GM23338 (cell line): ENCODE measurements at regions not wholly inside any gene's neighbourhood (a gene's known extent, or its start where the extent isn't known, plus 50 kb on each side); places are given as distances from the start of the nearest gene placed in this dataset.

Source experiments
- ATAC-seq: fragments of 200-7000 bp; cut with Tn5 transposase; 3 replicates; pipeline ENCODE4 v1.9.1; 2020
- DNase-seq: peaks from one replicate; pipeline ENCODE4 v3.0.0-alpha.2; 2015; ENCODE audit warnings: low spot score
- H2AFZ ChIP-seq: fragments of 200-600 bp; sonication (generic); 2 replicates; pipeline ENCODE4 v1.8.0; 2016; ENCODE audit warnings: antibody characterized with exemption, mild to moderate bottlenecking, moderate library complexity
- H3F3A ChIP-seq: fragments of 200-600 bp; sonication (generic); replicated peaks from 2 replicates; pipeline ENCODE4 v1.8.0; 2017; ENCODE audit warnings: antibody characterized with exemption, mixed run types, low read depth
- H3K27ac ChIP-seq: fragments of 200-600 bp; sonication (generic); 2 replicates; pipeline ENCODE4 v1.6.1; 2016; ENCODE audit warnings: low read depth
- H3K27me3 ChIP-seq: fragments of 200-600 bp; sonication (generic); 2 replicates; pipeline ENCODE4 v1.8.0; 2016; ENCODE audit warnings: mild to moderate bottlenecking, mixed run types, moderate library complexity; ENCODE audit not compliant: insufficient read depth
- H3K36me3 ChIP-seq: fragments of 200-600 bp; sonication (generic); 2 replicates; pipeline ENCODE4 v1.8.0; 2016; ENCODE audit warnings: mild to moderate bottlenecking; ENCODE audit not compliant: insufficient read depth
- H3K4me1 ChIP-seq: fragments of 200-600 bp; sonication (generic); 2 replicates; pipeline ENCODE4 v1.8.0; 2016; ENCODE audit warnings: mild to moderate bottlenecking, moderate library complexity; ENCODE audit not compliant: insufficient read depth
- H3K4me2 ChIP-seq: fragments of 200-600 bp; sonication (generic); 2 replicates; pipeline ENCODE4 v1.7.1; 2017; ENCODE audit warnings: mixed run types
- H3K4me3 ChIP-seq: fragments of 200-600 bp; sonication (generic); 2 replicates; pipeline ENCODE4 v1.6.1; 2016; ENCODE audit warnings: mixed run types
- H3K79me2 ChIP-seq: fragments of 200-600 bp; sonication (generic); replicated peaks from 2 replicates; pipeline ENCODE4 v1.8.0; 2017; ENCODE audit warnings: mild to moderate bottlenecking; ENCODE audit not compliant: insufficient read depth
- H3K9me2 ChIP-seq: fragments of 200-600 bp; sonication (generic); 2 replicates; pipeline ENCODE4 v1.8.0; 2017; ENCODE audit not compliant: insufficient read depth
- H4K20me1 ChIP-seq: fragments of 200-600 bp; sonication (generic); replicated peaks from 2 replicates; pipeline ENCODE4 v1.8.0; 2017; ENCODE audit warnings: mild to moderate bottlenecking; ENCODE audit not compliant: insufficient read depth
- H3K27ac Mint-ChIP-seq: 2 replicates; pipeline ENCODE4 v1.8.0; 2020; ENCODE audit warnings: inconsistent platforms, mild to moderate bottlenecking, moderate library complexity, mixed read lengths
- H3K27me3 Mint-ChIP-seq: 3 replicates; pipeline ENCODE4 v1.8.0; 2022; ENCODE audit warnings: low read depth, mild to moderate bottlenecking, moderate library complexity, mixed read lengths, inconsistent platforms; ENCODE audit not compliant: insufficient read depth, poor library complexity
- H3K36me3 Mint-ChIP-seq: 3 replicates; pipeline ENCODE4 v1.8.0; 2021; ENCODE audit warnings: low read depth, mild to moderate bottlenecking, inconsistent platforms, moderate library complexity, mixed read lengths
- H3K4me1 Mint-ChIP-seq: 3 replicates; pipeline ENCODE4 v1.8.0; 2020; ENCODE audit warnings: mild to moderate bottlenecking, inconsistent platforms, mixed read lengths
- H3K4me3 Mint-ChIP-seq: 3 replicates; pipeline ENCODE4 v1.8.0; 2021; ENCODE audit warnings: moderate library complexity, mild to moderate bottlenecking, inconsistent platforms, mixed read lengths
- H3K9me3 Mint-ChIP-seq: 3 replicates; pipeline ENCODE4 v1.8.0; 2020; ENCODE audit warnings: moderate library complexity, mild to moderate bottlenecking, inconsistent platforms, mixed read lengths
- CREB1 ChIP-seq: fragments of 250-450 bp; sonication (Bioruptor Pico); IDR thresholded peaks from 2 replicates; pipeline ENCODE4 v1.5.0; 2020; ENCODE audit warnings: low read depth, mild to moderate bottlenecking, moderate library complexity
- CTCF ChIP-seq, 2 experiments: fragments of 200-600 bp in 1 of 2; sonication (generic) in 1 of 2; conservative IDR thresholded peaks; 2 replicates each; pipeline versions ENCODE4 v1.5.1 to v1.6.1; 2016 to 2017; ENCODE audit warnings: antibody characterized with exemption in 2 of 2, low read depth in 2 of 2, mild to moderate bottlenecking in 2 of 2, moderate library complexity in 1 of 2
- TF ChIP-seq, protein P1 (sequence below): fragments of 250-450 bp; sonication (Bioruptor Pico); IDR thresholded peaks from 2 replicates; pipeline ENCODE4 v1.5.0; 2020; ENCODE audit warnings: mild to moderate bottlenecking, moderate library complexity

DNA sequence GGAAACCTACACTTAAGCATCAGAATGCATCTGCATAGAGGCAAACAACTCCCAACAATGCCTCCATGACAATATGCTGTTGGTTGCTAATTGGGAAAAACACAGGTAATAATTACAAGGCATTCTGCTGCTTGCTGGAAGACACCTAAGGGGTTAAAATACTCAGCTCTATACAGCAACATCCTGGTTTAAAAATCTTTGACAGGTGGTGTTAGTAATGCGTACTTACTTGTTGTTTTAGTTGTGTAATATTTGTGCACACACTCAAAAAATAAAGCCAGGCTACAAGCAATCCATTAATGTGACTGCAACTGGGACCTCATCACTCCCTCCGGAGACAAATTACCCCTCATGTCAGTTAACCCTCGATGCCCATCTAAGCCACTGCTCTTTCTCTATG, 126.3 kb upstream of the ELL2 start:
- Histone ChIP-seq H3K27ac (no peak overlapping the region), H2AFZ (peak overlapping the region; percentile 9; the same call in 1 of the 2 replicates), H3K4me3 (no peak overlapping the region), H3K79me2 (no peaks in the 10 kb centered on the region), H4K20me1 (no peaks in the 10 kb centered on the region), H3F3A (no peaks in the 10 kb centered on the region), H3K4me2 (peak overlapping the region; percentile 42; the same call in 1 of the 2 replicates), H3K4me1 (peaks cover 32% of the 10 kb centered on the region), H3K36me3 (no peaks in the 10 kb centered on the region), H3K27me3 (no peaks in the 10 kb centered on the region), H3K9me2 (no peaks in the 10 kb centered on the region)
- H3K9me3 Mint-ChIP-seq: no peaks in the 10 kb centered on the region
- ATAC-seq (no peak), DNase-seq (no peak)
- H3K27me3 Mint-ChIP-seq: peaks cover 5% of the 10 kb centered on the region
- H3K4me1 Mint-ChIP-seq: peaks cover 48% of the 10 kb centered on the region
- TF ChIP-seq CTCF (conservative IDR thresholded peaks at IDR 0.05; ENCODE audit: low read depth in 2 of 2): no peak
- no peak for TF ChIP-seq CREB1 (CRISPR knock-in tag)
- TF ChIP-seq, protein P1, sequence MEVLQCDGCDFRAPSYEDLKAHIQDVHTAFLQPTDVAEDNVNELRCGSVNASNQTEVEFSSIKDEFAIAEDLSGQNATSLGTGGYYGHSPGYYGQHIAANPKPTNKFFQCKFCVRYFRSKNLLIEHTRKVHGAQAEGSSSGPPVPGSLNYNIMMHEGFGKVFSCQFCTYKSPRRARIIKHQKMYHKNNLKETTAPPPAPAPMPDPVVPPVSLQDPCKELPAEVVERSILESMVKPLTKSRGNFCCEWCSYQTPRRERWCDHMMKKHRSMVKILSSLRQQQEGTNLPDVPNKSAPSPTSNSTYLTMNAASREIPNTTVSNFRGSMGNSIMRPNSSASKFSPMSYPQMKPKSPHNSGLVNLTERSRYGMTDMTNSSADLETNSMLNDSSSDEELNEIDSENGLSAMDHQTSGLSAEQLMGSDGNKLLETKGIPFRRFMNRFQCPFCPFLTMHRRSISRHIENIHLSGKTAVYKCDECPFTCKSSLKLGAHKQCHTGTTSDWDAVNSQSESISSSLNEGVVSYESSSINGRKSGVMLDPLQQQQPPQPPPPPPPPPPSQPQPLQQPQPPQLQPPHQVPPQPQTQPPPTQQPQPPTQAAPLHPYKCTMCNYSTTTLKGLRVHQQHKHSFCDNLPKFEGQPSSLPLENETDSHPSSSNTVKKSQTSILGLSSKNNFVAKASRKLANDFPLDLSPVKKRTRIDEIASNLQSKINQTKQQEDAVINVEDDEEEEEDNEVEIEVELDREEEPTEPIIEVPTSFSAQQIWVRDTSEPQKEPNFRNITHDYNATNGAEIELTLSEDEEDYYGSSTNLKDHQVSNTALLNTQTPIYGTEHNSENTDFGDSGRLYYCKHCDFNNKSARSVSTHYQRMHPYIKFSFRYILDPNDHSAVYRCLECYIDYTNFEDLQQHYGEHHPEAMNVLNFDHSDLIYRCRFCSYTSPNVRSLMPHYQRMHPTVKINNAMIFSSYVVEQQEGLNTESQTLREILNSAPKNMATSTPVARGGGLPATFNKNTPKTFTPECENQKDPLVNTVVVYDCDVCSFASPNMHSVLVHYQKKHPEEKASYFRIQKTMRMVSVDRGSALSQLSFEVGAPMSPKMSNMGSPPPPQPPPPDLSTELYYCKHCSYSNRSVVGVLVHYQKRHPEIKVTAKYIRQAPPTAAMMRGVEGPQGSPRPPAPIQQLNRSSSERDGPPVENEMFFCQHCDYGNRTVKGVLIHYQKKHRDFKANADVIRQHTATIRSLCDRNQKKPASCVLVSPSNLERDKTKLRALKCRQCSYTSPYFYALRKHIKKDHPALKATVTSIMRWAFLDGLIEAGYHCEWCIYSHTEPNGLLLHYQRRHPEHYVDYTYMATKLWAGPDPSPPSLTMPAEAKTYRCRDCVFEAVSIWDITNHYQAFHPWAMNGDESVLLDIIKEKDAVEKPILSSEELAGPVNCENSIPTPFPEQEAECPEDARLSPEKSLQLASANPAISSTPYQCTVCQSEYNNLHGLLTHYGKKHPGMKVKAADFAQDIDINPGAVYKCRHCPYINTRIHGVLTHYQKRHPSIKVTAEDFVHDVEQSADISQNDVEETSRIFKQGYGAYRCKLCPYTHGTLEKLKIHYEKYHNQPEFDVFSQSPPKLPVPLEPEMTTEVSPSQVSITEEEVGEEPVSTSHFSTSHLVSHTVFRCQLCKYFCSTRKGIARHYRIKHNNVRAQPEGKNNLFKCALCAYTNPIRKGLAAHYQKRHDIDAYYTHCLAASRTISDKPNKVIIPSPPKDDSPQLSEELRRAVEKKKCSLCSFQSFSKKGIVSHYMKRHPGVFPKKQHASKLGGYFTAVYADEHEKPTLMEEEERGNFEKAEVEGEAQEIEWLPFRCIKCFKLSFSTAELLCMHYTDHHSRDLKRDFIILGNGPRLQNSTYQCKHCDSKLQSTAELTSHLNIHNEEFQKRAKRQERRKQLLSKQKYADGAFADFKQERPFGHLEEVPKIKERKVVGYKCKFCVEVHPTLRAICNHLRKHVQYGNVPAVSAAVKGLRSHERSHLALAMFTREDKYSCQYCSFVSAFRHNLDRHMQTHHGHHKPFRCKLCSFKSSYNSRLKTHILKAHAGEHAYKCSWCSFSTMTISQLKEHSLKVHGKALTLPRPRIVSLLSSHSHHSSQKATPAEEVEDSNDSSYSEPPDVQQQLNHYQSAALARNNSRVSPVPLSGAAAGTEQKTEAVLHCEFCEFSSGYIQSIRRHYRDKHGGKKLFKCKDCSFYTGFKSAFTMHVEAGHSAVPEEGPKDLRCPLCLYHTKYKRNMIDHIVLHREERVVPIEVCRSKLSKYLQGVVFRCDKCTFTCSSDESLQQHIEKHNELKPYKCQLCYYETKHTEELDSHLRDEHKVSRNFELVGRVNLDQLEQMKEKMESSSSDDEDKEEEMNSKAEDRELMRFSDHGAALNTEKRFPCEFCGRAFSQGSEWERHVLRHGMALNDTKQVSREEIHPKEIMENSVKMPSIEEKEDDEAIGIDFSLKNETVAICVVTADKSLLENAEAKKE (CRISPR knock-in tag): no peak
- H3K36me3 Mint-ChIP-seq: no peaks in the 10 kb centered on the region
- no peak overlapping the region for H3K4me3 Mint-ChIP-seq
- H3K27ac Mint-ChIP-seq: no peak overlapping the region
